Motor neuron (in vitro differentiated cells): ENCODE measurements at regions not wholly inside any gene's neighbourhood (a gene's known extent, or its start where the extent isn't known, plus 50 kb on each side); places are given as distances from the start of the nearest gene placed in this dataset.
A peak's percentile ranks its signal among the peaks of the same experiment; 100 is the strongest.

ENCODE experiments used
- ATAC-seq, 8 experiments: fragments of 200-7000 bp; cut with Tn5 transposase; replicated peaks in 6 of 8; 2 replicates each; pipeline ENCODE4 v1.8.0; 2021; ENCODE audit warnings: mild to moderate bottlenecking in 8 of 8, moderate library complexity in 8 of 8
- H3K27ac ChIP-seq, 2 donors: fragments of 250-450 bp; sonication (Bioruptor Pico); 2 replicates each; pipeline ENCODE4 v1.9.0; 2021; ENCODE audit warnings: antibody characterized with exemption in 2 of 2, mild to moderate bottlenecking in 2 of 2, moderate library complexity in 1 of 2
- H3K4me1 ChIP-seq, 2 donors: fragments of 250-450 bp; sonication (Bioruptor Pico); replicated peaks in 1 of 2; 2 replicates each; pipeline ENCODE4 v1.6.1; 2021; ENCODE audit warnings: antibody characterized with exemption in 2 of 2, mild to moderate bottlenecking in 2 of 2, moderate library complexity in 1 of 2
- H3K4me3 ChIP-seq, 5 donors: fragments of 250-450 bp; sonication (Bioruptor Pico); 2 replicates each; pipeline ENCODE4 v1.9.0; 2021; ENCODE audit warnings: antibody characterized with exemption in 5 of 5, mild to moderate bottlenecking in 5 of 5, moderate library complexity in 4 of 5
- WGBS, 10 experiments: fragments of 450-650 bp; shearing (Covaris generic); methylation state at CpG; one replicate each; pipeline ENCODE4 v1.0.0; 2022; 5-methylcytosine and 5-hydroxymethylcytosine counted together
- in situ Hi-C, 9 experiments: fragments of 400-800 bp; cut with MboI; loops; one replicate each; pipeline ENCODE4 v1.15.0; 2021; ENCODE audit warnings: low sequenced_read_pairs in 9 of 9, low pct_unique_long_range_greater_than_20kb in 2 of 9; ENCODE audit not compliant: unreplicated experiment in 9 of 9

GRCh38 chr4:23015821-23016220 is 323.1 kb downstream of the GBA3 start:
- Histone ChIP-seq H3K4me3 (no peak overlapping the region), H3K27ac (no peak overlapping the region), H3K4me1 (peaks cover 0 to 14% of the 10 kb centered on the region in 2 donors)
- in situ Hi-C loops = no loop called here
- peak in 1 of 8 experiments; percentile 27 for ATAC-seq

DNA sequence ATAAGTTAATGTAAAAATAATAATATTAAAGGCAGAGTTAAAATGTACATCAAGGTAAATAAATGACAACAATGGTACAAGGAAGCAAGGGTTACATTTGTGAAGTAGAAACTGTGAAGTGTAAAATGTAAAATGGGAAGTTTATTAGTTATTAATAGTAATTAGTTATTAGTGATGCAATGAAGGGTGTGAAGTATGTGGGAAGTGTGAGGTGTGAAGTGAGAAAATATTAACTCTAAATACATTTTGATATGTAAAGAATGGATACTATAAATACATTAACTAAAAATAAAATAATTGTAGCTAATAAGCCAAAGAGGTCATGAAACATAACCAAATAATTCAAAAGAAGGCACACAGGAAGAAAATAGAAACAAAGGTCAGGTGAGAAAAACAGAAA is 316.4 kb downstream of the GBA3 start:
- Histone ChIP-seq H3K4me1 (no peaks in the 10 kb centered on the region), H3K27ac (no peak overlapping the region), H3K4me3 (no peak overlapping the region)
- in situ Hi-C loops = no loop called here
- no peak for ATAC-seq

DNA sequence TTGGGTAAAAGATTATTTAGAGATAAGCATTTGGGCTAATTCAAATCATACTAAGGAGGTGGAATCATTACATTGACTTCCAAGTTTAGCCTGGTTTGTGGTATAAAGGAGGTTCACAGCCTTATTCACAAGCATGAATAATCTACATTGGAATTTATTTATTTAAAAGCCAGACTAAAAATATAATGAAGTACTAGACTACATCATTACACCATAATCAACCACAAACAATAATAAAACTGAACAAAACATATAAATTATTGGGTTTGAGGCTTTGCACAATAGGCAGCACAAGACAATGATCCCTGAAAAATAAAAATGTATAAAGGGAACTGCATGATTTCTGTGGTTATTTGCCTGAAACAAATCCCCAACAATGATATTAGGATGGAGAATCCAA is 314.0 kb downstream of the GBA3 start:
- no peak overlapping the region for H3K27ac ChIP-seq
- H3K4me3 ChIP-seq = no peak overlapping the region
- peak in 1 of 8 experiments; percentile 43 for ATAC-seq
- no peaks in the 10 kb centered on the region for H3K4me1 ChIP-seq
- in situ Hi-C loops = no loop called here

GRCh38 chr4:23005691-23006090 is 313.0 kb downstream of the GBA3 start:
- 0 to 100% (median 100%) methylated on average over 1 of the region's 1 CpG; no CpG with 5 or more reads in 4 of the 10 experiments for WGBS, 10 experiments
- H3K27ac ChIP-seq = no peak overlapping the region
- in situ Hi-C loops = no loop called here
- no peaks in the 10 kb centered on the region for H3K4me1 ChIP-seq
- no peak overlapping the region for H3K4me3 ChIP-seq
- peak in 2 of 8 experiments; percentile 24 to 27 for ATAC-seq

DNA sequence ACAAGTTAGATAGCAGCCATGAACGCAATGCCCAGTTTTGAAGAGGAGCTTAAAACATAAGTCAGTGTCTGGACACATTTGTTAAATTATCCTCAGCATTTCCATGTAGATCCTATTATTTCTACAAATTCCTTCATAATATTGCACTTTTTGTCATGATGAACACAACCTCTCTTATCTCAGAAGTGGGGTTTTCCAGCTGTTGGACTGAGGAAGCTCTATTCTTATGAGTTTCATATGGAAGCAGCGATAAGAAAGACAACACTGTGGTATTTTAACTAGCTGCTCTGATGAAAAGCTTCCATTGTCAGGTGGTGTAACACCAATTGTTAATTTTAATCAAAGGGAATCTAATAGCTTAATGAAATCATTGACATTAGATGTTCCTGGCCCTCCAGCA is 308.7 kb downstream of the GBA3 start:
- ATAC-seq = no peak
- no peak overlapping the region for H3K27ac ChIP-seq
- in situ Hi-C loops = no loop called here
- no peaks in the 10 kb centered on the region for H3K4me1 ChIP-seq
- WGBS, 10 experiments = 17 to 100% (median 92%) methylated on average over 1 to 2 of the region's 2 CpGs; no CpG with 5 or more reads in 2 of the 10 experiments
- no peak overlapping the region for H3K4me3 ChIP-seq

DNA sequence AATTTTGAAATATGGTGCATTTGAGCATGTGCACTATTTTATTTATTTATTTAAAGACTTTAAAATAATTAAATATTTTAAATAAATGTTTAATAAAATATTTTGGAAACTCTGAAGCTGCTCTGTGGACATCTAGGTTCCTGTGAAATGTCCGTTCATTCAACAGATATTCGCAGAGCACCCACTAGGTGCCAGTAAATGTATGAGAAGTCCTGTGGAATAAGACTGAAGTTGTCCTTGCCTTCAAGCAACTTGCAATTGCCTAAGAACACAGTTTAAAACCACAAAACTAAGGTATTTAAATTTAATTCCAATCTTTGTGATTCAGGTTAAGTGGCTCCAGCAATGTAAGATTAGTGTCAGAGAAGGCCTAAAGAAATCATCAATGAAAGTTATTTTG is 306.7 kb downstream of the GBA3 start:
- no peak overlapping the region for H3K4me3 ChIP-seq
- ATAC-seq = no peak
- H3K27ac ChIP-seq = no peak overlapping the region
- H3K4me1 ChIP-seq = no peaks in the 10 kb centered on the region
- in situ Hi-C loops = no loop called here
- WGBS, 10 experiments = 73 to 100% (median 92%) methylated on average over 2 of the region's 2 CpGs; no CpG with 5 or more reads in 2 of the 10 experiments

DNA sequence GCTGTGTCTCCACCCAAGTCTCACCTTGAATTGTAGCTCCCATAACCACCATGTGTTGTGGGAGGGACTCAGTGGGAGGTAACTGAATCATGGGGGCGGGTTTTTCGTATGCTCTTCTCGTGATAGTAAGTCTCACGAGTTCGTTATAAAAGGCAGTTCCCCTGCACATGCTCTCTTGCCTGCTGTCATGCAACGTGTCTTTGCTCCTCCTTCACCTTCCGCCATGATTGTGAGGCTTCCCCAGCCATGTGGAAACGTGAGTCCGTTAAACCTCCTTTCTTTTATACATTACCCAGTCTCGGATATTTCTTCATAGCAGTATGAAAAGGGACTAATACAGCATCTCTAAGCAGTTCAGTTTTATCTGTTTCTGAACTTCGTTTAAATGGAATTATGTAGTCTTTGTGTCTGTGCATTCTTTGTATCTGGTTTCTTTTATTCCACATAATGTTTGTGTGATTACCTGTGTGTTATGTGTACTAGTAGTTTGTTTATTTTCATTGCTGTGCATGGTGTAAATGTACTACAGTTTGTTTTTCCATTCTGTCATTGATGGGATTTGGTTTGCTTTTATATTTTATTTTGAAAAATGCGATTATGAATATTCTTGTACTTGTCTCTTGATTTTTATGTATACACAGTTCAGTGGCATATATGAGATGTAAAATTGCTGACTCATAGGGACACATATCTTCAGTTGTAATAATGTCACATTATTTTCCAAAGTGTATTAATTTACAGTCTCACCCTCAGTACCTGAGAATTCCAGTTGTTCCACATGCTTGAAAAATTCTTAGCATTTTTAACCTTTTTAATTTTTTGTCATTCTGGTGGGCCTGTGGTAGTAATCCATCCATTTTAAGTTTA is 304.9 kb downstream of the GBA3 start:
- ATAC-seq = no peak
- 58 to 100% (median 94%) methylated on average over 1 to 12 of the region's 12 CpGs; no CpG with 5 or more reads in 1 of the 10 experiments for WGBS, 10 experiments
- Histone ChIP-seq H3K4me3 (no peak overlapping the region), H3K4me1 (no peaks in the 10 kb centered on the region), H3K27ac (no peak overlapping the region)
- in situ Hi-C loops = no loop called here

DNA sequence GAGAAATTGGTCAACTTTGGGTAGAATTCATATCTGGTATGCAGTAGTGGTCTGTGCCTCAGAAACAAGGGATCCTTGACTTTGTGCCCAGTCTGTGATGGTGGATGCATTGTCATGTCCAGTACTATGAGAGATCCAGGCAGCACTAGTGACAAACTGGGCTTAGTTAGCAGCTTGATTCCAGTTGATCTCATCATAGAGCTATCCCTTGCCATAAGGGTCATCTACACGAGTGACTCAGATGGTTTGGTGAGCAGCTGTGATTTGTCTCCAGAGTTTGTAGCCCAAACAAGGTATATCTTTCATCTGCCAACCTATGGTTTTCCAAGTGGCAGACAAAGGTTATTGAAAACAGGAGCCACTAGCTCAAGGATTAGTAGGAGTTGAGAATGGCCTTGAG is 298.8 kb downstream of the GBA3 start:
- Histone ChIP-seq H3K4me1 (no peaks in the 10 kb centered on the region), H3K4me3 (no peak overlapping the region), H3K27ac (no peak overlapping the region)
- 40 to 44% methylated on average over 1 of the region's 1 CpG; no CpG with 5 or more reads in 8 of the 10 experiments for WGBS, 10 experiments
- in situ Hi-C loops = no loop called here
- ATAC-seq = no peak

DNA sequence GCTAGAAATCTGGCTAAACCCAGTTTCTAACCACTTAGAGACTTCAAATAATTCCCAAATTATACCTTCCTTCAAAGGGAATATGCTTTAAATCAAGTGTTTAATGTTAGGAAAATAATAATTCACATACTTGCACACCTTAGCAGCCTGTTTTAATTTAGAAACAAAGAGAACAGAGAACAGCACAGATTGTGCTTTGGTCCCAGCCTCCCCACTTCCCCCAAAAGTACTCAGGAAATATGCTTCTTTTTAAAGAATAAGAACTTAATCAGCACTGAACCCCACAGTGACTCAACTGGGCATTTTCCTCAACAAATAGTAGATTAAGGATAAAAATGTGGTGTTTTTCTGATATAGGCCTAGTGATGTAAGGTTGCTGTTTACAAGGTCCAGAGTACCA is 295.8 kb downstream of the GBA3 start:
- no peaks in the 10 kb centered on the region for H3K4me1 ChIP-seq
- ATAC-seq = no peak
- in situ Hi-C loops = no loop called here
- no peak overlapping the region for H3K4me3 ChIP-seq
- H3K27ac ChIP-seq = no peak overlapping the region

DNA sequence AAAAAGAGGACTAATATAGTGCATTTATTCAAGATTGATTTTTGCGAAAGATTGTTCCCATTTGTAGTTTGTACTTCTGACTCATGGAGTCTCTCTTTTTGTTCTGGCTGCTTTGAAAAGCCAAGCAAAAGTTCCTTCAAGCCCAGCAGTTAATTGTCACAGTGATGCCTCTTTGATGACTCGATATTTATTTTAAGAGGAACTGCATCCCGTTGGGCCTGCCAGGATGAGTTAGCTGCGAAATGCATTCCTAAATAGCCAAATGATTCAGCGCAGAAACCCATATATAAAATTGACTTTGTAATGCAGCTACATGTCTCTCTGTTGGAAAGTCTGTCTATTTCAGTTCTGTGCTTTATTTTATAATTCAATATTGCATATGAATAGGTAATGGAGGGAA is 295.1 kb downstream of the GBA3 start:
- peak in 2 of 8 experiments; percentile 34 to 63 for ATAC-seq
- H3K4me1 ChIP-seq = no peaks in the 10 kb centered on the region
- WGBS, 10 experiments = 8 to 67% (median 22%) methylated on average over 1 to 5 of the region's 5 CpGs; no CpG with 5 or more reads in 2 of the 10 experiments
- in situ Hi-C loops = no loop called here
- no peak overlapping the region for H3K27ac ChIP-seq
- H3K4me3 ChIP-seq = no peak overlapping the region

GRCh38 chr4:22986881-22987280 is 294.1 kb downstream of the GBA3 start:
- Histone ChIP-seq H3K4me1 (no peaks in the 10 kb centered on the region), H3K4me3 (no peak overlapping the region), H3K27ac (no peak overlapping the region)
- no peak for ATAC-seq
- WGBS, 10 experiments = 46 to 100% (median 82%) methylated on average over 1 to 2 of the region's 2 CpGs; no CpG with 5 or more reads in 2 of the 10 experiments
- in situ Hi-C loops = no loop called here

DNA sequence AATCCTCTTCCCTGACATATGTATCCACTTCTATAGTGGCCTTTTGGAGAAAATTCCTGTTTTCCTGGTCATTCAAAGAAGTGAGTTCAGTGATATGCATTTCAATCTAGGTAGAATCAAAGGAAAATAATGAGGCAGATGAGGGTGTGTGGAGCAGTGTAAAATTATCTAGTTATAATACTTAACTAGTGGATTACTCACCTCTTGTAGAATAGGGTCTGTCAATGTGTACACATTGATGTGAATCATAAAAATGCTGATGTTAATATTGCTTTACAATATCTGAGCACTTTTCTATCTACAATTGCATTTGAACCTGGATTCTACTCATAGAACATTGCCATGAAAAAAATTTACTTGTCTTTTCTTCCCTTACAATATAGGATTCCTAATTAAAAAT is 293.5 kb downstream of the GBA3 start:
- H3K27ac ChIP-seq = no peak overlapping the region
- no peak overlapping the region for H3K4me3 ChIP-seq
- no peak for ATAC-seq
- in situ Hi-C loops = no loop called here
- no peaks in the 10 kb centered on the region for H3K4me1 ChIP-seq

GRCh38 chr4:22984390-22984789 is 291.7 kb downstream of the GBA3 start:
- WGBS, 10 experiments = 0 to 100% (median 74%) methylated on average over 2 of the region's 2 CpGs; no CpG with 5 or more reads in 1 of the 10 experiments
- no peak for ATAC-seq

DNA sequence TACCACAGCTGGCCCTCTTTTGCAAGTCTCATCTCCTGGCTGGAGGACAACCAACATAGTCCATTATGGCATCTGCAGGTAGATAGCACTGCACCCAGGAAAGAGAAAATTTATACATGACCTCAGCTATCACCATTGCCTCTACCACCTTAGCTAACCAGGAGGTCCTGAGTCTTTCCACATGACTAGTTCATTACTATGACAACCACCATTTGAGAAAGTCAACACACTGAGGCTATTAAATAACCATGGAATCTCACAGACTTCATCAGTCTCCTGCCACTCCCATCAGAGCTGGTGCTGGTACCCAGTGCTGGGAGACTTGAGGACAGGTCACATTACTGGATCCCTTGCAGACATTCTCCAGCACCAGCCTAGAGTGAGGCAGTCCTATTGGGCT is 285.9 kb downstream of the GBA3 start:
- in situ Hi-C loops = no loop called here
- Histone ChIP-seq H3K27ac (no peak overlapping the region), H3K4me3 (no peak overlapping the region), H3K4me1 (no peaks in the 10 kb centered on the region)
- no peak for ATAC-seq

More at GRCh38 chr4:22984390-22984789, 291.7 kb downstream of the GBA3 start:
- Histone ChIP-seq H3K4me1 (no peaks in the 10 kb centered on the region), H3K27ac (no peak overlapping the region), H3K4me3 (no peak overlapping the region)
- in situ Hi-C loops = no loop called here
